Upper lobe of left lung (tissue), 4 donors: ENCODE measurements at regions not wholly inside any gene's neighbourhood (a gene's known extent, or its start where the extent isn't known, plus 50 kb on each side); places are given as distances from the start of the nearest gene placed in this dataset.

Source experiments
- CTCF ChIP-seq, 6 experiments: fragments of 450-650 bp in 4 of 6; fragments of 200-600 bp in 2 of 6; sonication (generic) in 2 of 6; IDR thresholded peaks; one replicate each; pipeline ENCODE4 v1.5.1; 2016 to 2019; ENCODE audit warnings: antibody characterized with exemption in 6 of 6
- EP300 ChIP-seq, 4 donors: sonication (generic); formaldehyde crosslinking; IDR thresholded peaks; one replicate each; pipeline ENCODE4 v1.5.1; 2017; ENCODE audit warnings: antibody characterized with exemption in 4 of 4, control low read depth in 2 of 4
- POLR2A ChIP-seq, 4 donors: fragments of 450-650 bp; IDR thresholded peaks; one replicate each; pipeline ENCODE4 v1.5.1; 2016 to 2017; ENCODE audit warnings: antibody characterized with exemption in 4 of 4, mild to moderate bottlenecking in 2 of 4
- POLR2AphosphoS5 ChIP-seq, 2 donors: sonication (generic); formaldehyde crosslinking; IDR thresholded peaks; one replicate each; pipeline ENCODE4 v1.5.1; 2017; ENCODE audit warnings: antibody characterized with exemption in 2 of 2

- TF ChIP-seq CTCF (IDR thresholded peaks at IDR 0.05) (no peak), POLR2A (IDR thresholded peaks at IDR 0.05) (no peak), POLR2AphosphoS5 (IDR thresholded peaks at IDR 0.05) (no peak), EP300 (IDR thresholded peaks at IDR 0.05) (no peak)
Measured at GRCh38 chr9:3768286-3768685, 242.5 kb upstream of the RFX3 start.
